Astrocyte of the hippocampus (primary cell): ENCODE measurements at regions not wholly inside any gene's neighbourhood (a gene's known extent, or its start where the extent isn't known, plus 50 kb on each side); places are given as distances from the start of the nearest gene placed in this dataset.
A peak's percentile ranks its signal among the peaks of the same experiment; 100 is the strongest.

Experiments used
- DNase-seq: peaks from one replicate; pipeline ENCODE4 v3.0.0; 2011; ENCODE audit warnings: low read depth, low spot score

GRCh38 chr20:40393197-40394079 lies 295.6 kb downstream of the MAFB start:
- DNase-seq: no peak

- DNase-seq: peak; percentile 10
Observed at GRCh38 chr20:40390654-40391053, 298.4 kb downstream of the MAFB start.

GRCh38 chr20:40370800-40371199 lies 318.2 kb downstream of the MAFB start:
- no peak for DNase-seq

- no peak for DNase-seq
Observed at GRCh38 chr20:40368876-40369275, 320.2 kb downstream of the MAFB start.

- DNase-seq: no peak
Observed at GRCh38 chr20:40361916-40362315, 327.1 kb downstream of the MAFB start.

- no peak for DNase-seq
Observed at GRCh38 chr20:40359131-40359912, 329.7 kb downstream of the MAFB start.

GRCh38 chr20:40354880-40355279 lies 334.2 kb downstream of the MAFB start:
- DNase-seq: no peak

- DNase-seq: no peak
Observed at GRCh38 chr20:40343390-40343789, 345.6 kb downstream of the MAFB start.

- DNase-seq: no peak
Observed at GRCh38 chr20:40341561-40341960, 347.5 kb downstream of the MAFB start.

GRCh38 chr20:40339661-40340449 lies 349.2 kb downstream of the MAFB start:
- no peak for DNase-seq

GRCh38 chr20:40336533-40336932 lies 352.5 kb downstream of the MAFB start:
- DNase-seq: no peak

GRCh38 chr20:40335901-40336351 lies 353.1 kb downstream of the MAFB start:
- DNase-seq: no peak

GRCh38 chr20:40335437-40335836 lies 353.6 kb downstream of the MAFB start:
- DNase-seq: no peak

GRCh38 chr20:40333591-40333990 lies 355.4 kb downstream of the MAFB start:
- DNase-seq: no peak

GRCh38 chr20:40331807-40332560 lies 357.1 kb downstream of the MAFB start:
- DNase-seq: no peak

GRCh38 chr20:40331249-40331648 lies 357.8 kb downstream of the MAFB start:
- no peak for DNase-seq

GRCh38 chr20:40329321-40329720 lies 359.7 kb downstream of the MAFB start:
- DNase-seq: no peak

GRCh38 chr20:40326784-40327183 lies 362.3 kb downstream of the MAFB start:
- no peak for DNase-seq

GRCh38 chr20:40325006-40325568 lies 363.9 kb downstream of the MAFB start:
- no peak for DNase-seq

GRCh38 chr20:40323361-40323794 lies 365.7 kb downstream of the MAFB start:
- peak; percentile 6 for DNase-seq

- DNase-seq: no peak
Observed at GRCh38 chr20:40322941-40323340, 366.1 kb downstream of the MAFB start.
